GM19395 (cell line): ENCODE measurements at regions not wholly inside any gene's neighbourhood (a gene's known extent, or its start where the extent isn't known, plus 50 kb on each side); places are given as distances from the start of the nearest gene placed in this dataset.

Experiments used
- ATAC-seq: cut with Tn5 transposase; IDR thresholded peaks from one replicate; pipeline ENCODE4 v1.9.1; 2021; ENCODE audit warnings: mild to moderate bottlenecking, moderate library complexity; ENCODE audit not compliant: unreplicated experiment

- no peak for ATAC-seq
Measured at GRCh38 chr11:25317216-25317615, 820.4 kb downstream of the LUZP2 start.

GRCh38 chr11:25319127-25319526 lies 822.3 kb downstream of the LUZP2 start:
- ATAC-seq, result no peak

GRCh38 chr11:25327656-25328055 lies 830.8 kb downstream of the LUZP2 start:
- no peak for ATAC-seq

GRCh38 chr11:25339281-25339680 lies 842.4 kb downstream of the LUZP2 start:
- no peak for ATAC-seq

- no peak for ATAC-seq
Measured at GRCh38 chr11:25349537-25349936, 852.7 kb downstream of the LUZP2 start.

GRCh38 chr11:25350899-25351803 lies 854.3 kb downstream of the LUZP2 start:
- ATAC-seq, result no peak

- no peak for ATAC-seq
Measured at GRCh38 chr11:25357133-25357532, 860.3 kb downstream of the LUZP2 start.

GRCh38 chr11:25377466-25377865 lies 880.6 kb downstream of the LUZP2 start:
- no peak for ATAC-seq

- no peak for ATAC-seq
Measured at GRCh38 chr11:25396847-25397246, 900.0 kb downstream of the LUZP2 start.

- ATAC-seq, result no peak
Measured at GRCh38 chr11:25408146-25408545, 911.3 kb downstream of the LUZP2 start.

- ATAC-seq, result no peak
Measured at GRCh38 chr11:25415793-25416192, 916.1 kb upstream of the ANO3 start.

GRCh38 chr11:25423436-25424199 lies 908.3 kb upstream of the ANO3 start:
- ATAC-seq, result no peak

- no peak for ATAC-seq
Measured at GRCh38 chr11:25432376-25432775, 899.6 kb upstream of the ANO3 start.

- no peak for ATAC-seq
Measured at GRCh38 chr11:25435197-25435596, 896.7 kb upstream of the ANO3 start.

- ATAC-seq, result no peak
Measured at GRCh38 chr11:25436326-25436725, 895.6 kb upstream of the ANO3 start.

GRCh38 chr11:25441421-25441820 lies 890.5 kb upstream of the ANO3 start:
- no peak for ATAC-seq

GRCh38 chr11:25449091-25449490 lies 882.8 kb upstream of the ANO3 start:
- ATAC-seq, result no peak

- ATAC-seq, result no peak
Measured at GRCh38 chr11:25453471-25453870, 878.5 kb upstream of the ANO3 start.

GRCh38 chr11:25456211-25456610 lies 875.7 kb upstream of the ANO3 start:
- ATAC-seq, result no peak

GRCh38 chr11:25483915-25484635 lies 847.9 kb upstream of the ANO3 start:
- no peak for ATAC-seq

- no peak for ATAC-seq
Measured at GRCh38 chr11:25485315-25485714, 846.6 kb upstream of the ANO3 start.
